ENCODE measurements at regions not wholly inside any gene's neighbourhood (a gene's known extent, or its start where the extent isn't known, plus 50 kb on each side); places are given as distances from the start of the nearest gene placed in this dataset.

DNA sequence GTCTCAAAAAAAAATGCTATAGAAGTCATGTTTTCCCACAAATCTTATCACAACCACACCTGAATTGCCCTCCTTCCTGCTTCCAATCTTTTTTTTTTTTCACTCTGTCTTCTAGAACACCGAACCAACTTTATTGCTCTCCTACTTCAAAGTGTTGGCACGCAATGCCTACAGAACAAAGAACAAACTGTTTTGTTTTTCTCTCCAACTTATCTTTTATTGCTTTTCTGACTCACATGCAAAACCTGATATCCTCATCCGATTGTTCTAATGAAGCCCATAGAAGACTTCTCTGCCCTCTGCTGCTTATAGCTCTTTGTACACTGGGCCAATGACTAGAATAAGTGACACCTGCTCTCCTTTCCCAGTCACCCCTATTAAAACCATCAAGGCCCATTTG is 602.8 kb downstream of the EPHA4 start (continued):
- TF ChIP-seq U2AF2 (optimal IDR thresholded peaks at IDR 0.05; ENCODE audit: low read depth, low read length) = no peak

GRCh38 chr2:220980966-220981675 is 591.0 kb downstream of the EPHA4 start:
- in situ Hi-C loops (cut with MboI) = no loop called here

More at GRCh38 chr2:220980966-220981675, 591.0 kb downstream of the EPHA4 start:
- H3K4me2 ChIP-seq (ENCODE audit: insufficient read depth, low read length) = no peak overlapping the region
- TF ChIP-seq MTA1 (IDR thresholded peaks at IDR 0.05; ENCODE audit: borderline replicate concordance) (no peak), TCF7 (IDR thresholded peaks at IDR 0.05; ENCODE audit: borderline replicate concordance) (no peak), SMAD1 (IDR thresholded peaks at IDR 0.05; ENCODE audit: low read depth, low read length, partially characterized antibody) (no peak), SOX6 (IDR thresholded peaks at IDR 0.05) (no peak), TFAM (CRISPR knock-in tag; conservative IDR thresholded peaks at IDR 0.05) (no peak), CHD1 (IDR thresholded peaks at IDR 0.05; ENCODE audit: low read length) (no peak), ERF (CRISPR knock-in tag; IDR thresholded peaks at IDR 0.05) (no peak), CREB1 (IDR thresholded peaks at IDR 0.05) (no peak), CREB1 (CRISPR knock-in tag; IDR thresholded peaks at IDR 0.05) (no peak)
- TF ChIP-seq, protein P1, sequence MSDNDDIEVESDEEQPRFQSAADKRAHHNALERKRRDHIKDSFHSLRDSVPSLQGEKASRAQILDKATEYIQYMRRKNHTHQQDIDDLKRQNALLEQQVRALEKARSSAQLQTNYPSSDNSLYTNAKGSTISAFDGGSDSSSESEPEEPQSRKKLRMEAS (CRISPR knock-in tag; IDR thresholded peaks at IDR 0.05) = no peak
- no peaks in the 10 kb centered on the region for H3K79me2 ChIP-seq (ENCODE audit: control insufficient read depth, insufficient read depth, low read length)
- DNase-seq (ENCODE audit: extremely low read depth in 1 of 4, low spot score in 3 of 4) = no peak
- H3K4me1 ChIP-seq (replicated peaks in 1 of 2; ENCODE audit: control insufficient read depth in 2 of 2, insufficient read depth in 2 of 2, low read length in 2 of 2) = no peaks in the 10 kb centered on the region
- BruUV-seq (replicated peaks) = no TSS peak
- H3K9ac ChIP-seq (ENCODE audit: insufficient read depth in 1 of 2, low read depth in 2 of 2, low read length in 2 of 2) = no peak overlapping the region
- ChIA-PET POLR2A (no interaction called here), CTCF (ENCODE audit: low intra/inter-chr PET ratio) (no interaction called here)
- no peaks in the 10 kb centered on the region for H3K36me3 ChIP-seq (ENCODE audit: control insufficient read depth, insufficient read depth, low read length)
- ATAC-seq = no peak
- no peak overlapping the region for H3K4me3 ChIP-seq
- no peaks in the 10 kb centered on the region for H3K27me3 ChIP-seq (ENCODE audit: control insufficient read depth in 2 of 2, insufficient read depth in 2 of 2, low read length in 2 of 2)
- H3K9me1 ChIP-seq (ENCODE audit: control insufficient read depth, insufficient read depth, low read length) = no peaks in the 10 kb centered on the region
- FAIRE-seq = no peak
- no peak overlapping the region for H2AFZ ChIP-seq (ENCODE audit: low read depth, low read length)
- no peaks in the 10 kb centered on the region for H4K20me1 ChIP-seq (replicated peaks; ENCODE audit: control insufficient read depth, insufficient read depth, low read length)
- H3K9me3 ChIP-seq (replicated peaks; ENCODE audit: control insufficient read depth, insufficient read depth, low read depth, low read length) = no peaks in the 10 kb centered on the region
- 6% methylated on average over 4 of the region's 4 CpGs for WGBS (ENCODE audit: insufficient coverage, low coverage, missing lambda C conversion rate)
- intact Hi-C loops (cut with micrococcal nuclease) = no loop called here
- H3K27ac ChIP-seq (ENCODE audit: extremely low read depth, low read depth, low read length) = no peak overlapping the region

Measured in K562 (cell line).